DMS 273 (cell line): ENCODE measurements at regions not wholly inside any gene's neighbourhood (a gene's known extent, or its start where the extent isn't known, plus 50 kb on each side); places are given as distances from the start of the nearest gene placed in this dataset.

Source experiments
- DNase-seq: peaks from one replicate; lab custom pipeline; 2025; ENCODE audit not compliant: unreplicated experiment; lab: John Stamatoyannopoulos, UW

GRCh38 chr4:143273160-143273917, 63.3 kb upstream of the GAB1 start:
- no peak for DNase-seq

- no peak for DNase-seq
Measured at GRCh38 chr4:143280861-143281260, 55.8 kb upstream of the GAB1 start.

GRCh38 chr4:143281507-143282190, 55.0 kb upstream of the GAB1 start:
- no peak for DNase-seq

- DNase-seq = peak; percentile 19
Measured at GRCh38 chr4:143282211-143282707, 54.4 kb upstream of the GAB1 start.

GRCh38 chr4:143285696-143286437, 50.8 kb upstream of the GAB1 start:
- DNase-seq = no peak

- DNase-seq = no peak
Measured at GRCh38 chr4:143286701-143287571, 49.7 kb upstream of the GAB1 start.
